HG02571 (cell line): ENCODE measurements at regions not wholly inside any gene's neighbourhood (a gene's known extent, or its start where the extent isn't known, plus 50 kb on each side); places are given as distances from the start of the nearest gene placed in this dataset.

Experiments used
- ATAC-seq: cut with Tn5 transposase; IDR thresholded peaks from one replicate; pipeline ENCODE4 v1.9.1; 2021; ENCODE audit warnings: mild to moderate bottlenecking, moderate library complexity; ENCODE audit not compliant: unreplicated experiment

GRCh38 chr2:225097035-225097434, 54.8 kb upstream of the DOCK10 start:
- ATAC-seq: no peak
